CD4-positive, alpha-beta T cell treated with Interferon gamma for 1 hour (primary cell): ENCODE measurements at regions not wholly inside any gene's neighbourhood (a gene's known extent, or its start where the extent isn't known, plus 50 kb on each side); places are given as distances from the start of the nearest gene placed in this dataset.
"Not testable (repeated sequence)": the region's sequence is repeated elsewhere in the genome, so short reads cannot be mapped to it uniquely, and the experiment has no call there.

ENCODE experiments used
- DNase-seq: peaks from one replicate; pipeline ENCODE4 v3.0.0-alpha.2; 2020

DNA sequence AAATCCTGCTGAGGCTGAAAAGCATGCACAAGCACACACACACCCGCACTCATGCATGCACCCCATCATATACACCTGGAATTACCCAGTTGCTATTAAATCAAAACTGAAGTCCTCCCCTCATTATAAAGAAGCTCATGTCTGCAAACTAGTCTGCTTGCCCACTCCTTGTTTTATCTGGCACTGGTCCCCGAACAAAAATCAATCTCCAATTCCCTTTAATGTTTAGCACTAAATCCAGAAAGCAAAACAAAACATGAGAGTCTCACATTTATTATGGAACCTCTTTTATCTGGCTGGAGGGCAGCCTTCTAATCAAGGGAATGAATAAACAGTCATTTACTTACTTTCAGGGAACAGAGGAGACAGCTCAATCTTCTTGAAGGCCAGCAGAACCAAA, 1093.4 kb upstream of the FLRT2 start:
- DNase-seq = no peak

DNA sequence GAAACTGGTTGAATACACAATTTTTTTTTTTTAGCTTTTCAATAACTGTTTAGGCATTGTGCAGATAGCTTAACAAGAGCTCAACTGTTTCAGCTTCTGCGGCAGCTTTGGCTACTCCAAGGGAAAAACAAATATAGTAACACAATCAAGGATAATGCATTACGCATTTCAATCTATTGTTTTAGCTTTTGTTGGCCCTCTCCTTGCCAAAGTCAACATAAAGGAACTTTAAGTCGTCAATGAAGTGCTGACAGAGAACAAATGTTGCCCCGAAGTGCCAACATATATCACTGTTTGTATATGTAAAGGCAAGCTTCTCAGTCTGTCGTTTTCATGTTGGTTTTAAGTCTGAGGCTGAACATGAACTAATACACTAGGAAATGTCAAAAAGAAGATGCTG, 1087.4 kb upstream of the FLRT2 start:
- no peak for DNase-seq

GRCh38 chr14:84445486-84445885, 1084.5 kb upstream of the FLRT2 start:
- no peak for DNase-seq

- DNase-seq = no peak
Observed at GRCh38 chr14:84446250-84446649, 1083.7 kb upstream of the FLRT2 start.

GRCh38 chr14:84453307-84453950, 1076.5 kb upstream of the FLRT2 start:
- DNase-seq = no peak

DNA sequence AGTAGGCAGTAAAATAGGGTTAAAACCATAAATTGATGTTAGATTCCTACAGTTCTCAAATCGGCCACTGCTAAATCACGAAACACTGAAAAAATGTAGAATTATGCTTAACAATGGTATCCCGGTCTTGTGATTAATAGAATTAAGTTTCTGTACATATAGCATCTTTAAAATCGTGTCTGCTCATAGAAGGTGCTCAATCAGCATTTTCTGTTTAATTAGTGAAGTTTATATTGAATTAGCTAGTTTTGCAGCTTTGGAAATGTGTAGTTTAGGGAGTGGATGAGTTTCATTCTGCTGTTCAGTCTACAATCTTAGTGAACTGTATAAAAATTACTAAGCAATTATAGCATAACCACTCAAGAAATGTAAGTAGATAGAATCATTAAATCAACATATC, 1075.8 kb upstream of the FLRT2 start:
- DNase-seq = no peak

- DNase-seq = no peak
Observed at GRCh38 chr14:84456946-84457345, 1073.0 kb upstream of the FLRT2 start.

DNA sequence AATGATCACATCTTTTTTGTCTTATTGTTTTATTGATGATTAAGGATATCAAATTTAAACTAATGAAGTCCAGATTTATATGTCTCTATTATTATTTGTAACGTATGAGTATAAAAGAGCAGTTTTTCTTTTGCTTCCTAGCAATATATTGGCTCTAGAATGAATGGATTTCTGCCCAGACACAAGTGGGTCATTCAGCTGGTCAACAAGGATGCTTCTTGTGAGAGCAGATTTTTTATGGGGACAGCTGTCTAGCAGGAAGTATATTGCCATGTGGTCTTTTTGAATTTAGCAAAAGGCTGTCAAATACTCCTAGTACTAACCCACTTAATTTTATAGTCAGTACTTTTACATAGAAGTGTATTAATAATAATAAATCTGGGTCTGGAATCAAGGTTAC, 1071.1 kb upstream of the FLRT2 start:
- no peak for DNase-seq

DNA sequence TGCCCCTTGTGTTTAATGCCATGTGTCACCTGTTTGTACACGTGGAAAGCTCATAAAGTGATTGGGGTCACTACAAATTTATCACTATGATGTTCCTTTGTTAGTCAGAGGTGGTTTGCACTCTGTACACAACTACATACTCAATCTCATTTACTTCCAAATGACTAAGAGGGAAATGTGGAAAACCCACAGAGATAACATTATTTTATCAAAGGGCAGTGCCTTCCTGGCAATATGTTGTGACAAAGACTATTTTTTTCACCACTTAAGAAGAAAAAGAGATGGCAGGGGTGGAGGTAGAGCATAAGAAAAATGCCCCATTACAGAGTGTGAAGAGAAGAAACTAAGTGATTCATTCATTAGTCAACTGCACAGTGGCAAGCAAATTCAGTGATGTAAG, 1064.1 kb upstream of the FLRT2 start:
- no peak for DNase-seq

GRCh38 chr14:84468153-84468552, 1061.8 kb upstream of the FLRT2 start:
- DNase-seq = no peak

GRCh38 chr14:84477996-84478395, 1051.9 kb upstream of the FLRT2 start:
- DNase-seq = no peak

GRCh38 chr14:84482256-84483071, 1047.5 kb upstream of the FLRT2 start:
- no peak for DNase-seq

- no peak for DNase-seq
Observed at GRCh38 chr14:84483072-84483420, 1046.9 kb upstream of the FLRT2 start.

DNA sequence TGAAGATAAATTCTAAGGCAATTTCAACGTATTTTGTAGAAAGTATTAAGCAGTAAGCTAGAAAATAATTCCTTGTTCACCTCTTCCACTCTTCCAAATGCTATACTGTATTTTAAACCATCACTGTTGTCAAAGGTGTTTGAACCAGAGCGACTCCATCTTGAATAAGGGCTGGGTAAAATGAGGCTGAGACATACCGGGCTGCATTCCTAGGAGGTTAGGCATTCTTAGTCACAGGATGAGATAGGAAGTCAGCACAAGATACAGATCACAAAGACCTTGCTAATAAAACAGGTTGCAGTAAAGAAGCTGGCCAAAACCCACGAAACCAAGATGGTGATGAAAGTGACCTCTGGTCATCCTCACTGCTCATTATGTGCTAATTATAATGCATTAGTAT, 1045.7 kb upstream of the FLRT2 start:
- DNase-seq = not testable (repeated sequence)

GRCh38 chr14:84485036-84485435, 1044.9 kb upstream of the FLRT2 start:
- DNase-seq = no peak

DNA sequence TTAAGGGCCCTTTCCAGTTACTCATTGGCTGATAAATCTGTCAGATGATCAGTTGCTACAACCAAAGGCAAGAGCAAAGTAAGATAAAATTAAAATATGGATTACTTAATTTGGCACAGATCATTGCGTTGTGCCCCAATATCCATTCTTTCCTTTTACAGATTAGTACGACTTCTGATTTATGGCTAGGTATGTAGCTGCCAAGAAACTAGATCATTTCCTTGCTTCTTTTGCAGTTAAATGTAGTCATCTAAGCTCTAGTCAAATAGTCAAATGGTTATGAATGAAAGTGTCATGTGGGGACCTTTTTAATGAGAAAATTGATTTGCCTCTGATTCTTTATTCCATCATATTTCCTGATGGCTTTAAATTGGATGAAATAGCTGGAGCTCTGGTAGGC, 1039.9 kb upstream of the FLRT2 start:
- no peak for DNase-seq

GRCh38 chr14:84492685-84493084, 1037.3 kb upstream of the FLRT2 start:
- DNase-seq = no peak

DNA sequence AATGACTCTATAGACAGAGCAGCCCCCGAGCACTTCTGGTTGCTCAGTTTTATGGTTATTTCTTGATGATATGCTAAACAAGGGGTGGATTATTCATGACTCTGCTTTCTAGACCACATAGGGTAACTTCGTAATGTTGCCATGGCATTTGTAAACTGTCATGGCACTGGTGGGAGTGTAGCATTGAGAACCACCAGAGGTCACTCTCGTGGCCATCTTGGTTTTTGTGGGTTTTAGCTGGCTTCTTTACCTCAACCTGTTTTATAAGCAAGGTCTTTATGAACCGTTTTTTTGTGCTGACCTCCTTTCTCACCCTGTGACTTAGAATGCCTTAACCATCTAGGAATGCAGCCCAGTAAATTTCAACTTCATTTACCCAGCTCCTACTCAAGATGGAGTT, 1036.2 kb upstream of the FLRT2 start:
- no peak for DNase-seq

DNA sequence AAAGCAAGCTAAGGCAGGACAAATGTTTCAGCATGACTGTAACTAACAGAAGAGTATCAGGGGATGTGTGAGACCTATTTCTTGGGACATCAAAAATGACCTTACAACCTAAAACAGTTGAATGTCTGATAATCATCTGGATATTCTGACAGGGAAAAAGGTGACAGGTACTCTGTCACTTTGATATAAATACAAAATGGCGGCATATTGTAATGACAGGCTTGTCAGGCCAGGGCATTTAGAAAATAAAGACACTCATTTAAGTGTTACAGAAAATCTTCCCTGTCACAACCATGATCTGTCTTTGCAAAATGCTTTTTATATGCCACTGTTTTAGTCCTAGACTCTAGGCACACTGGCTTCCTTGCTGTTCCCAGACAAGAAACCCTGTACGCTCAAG, 1033.3 kb upstream of the FLRT2 start:
- DNase-seq = no peak

DNA sequence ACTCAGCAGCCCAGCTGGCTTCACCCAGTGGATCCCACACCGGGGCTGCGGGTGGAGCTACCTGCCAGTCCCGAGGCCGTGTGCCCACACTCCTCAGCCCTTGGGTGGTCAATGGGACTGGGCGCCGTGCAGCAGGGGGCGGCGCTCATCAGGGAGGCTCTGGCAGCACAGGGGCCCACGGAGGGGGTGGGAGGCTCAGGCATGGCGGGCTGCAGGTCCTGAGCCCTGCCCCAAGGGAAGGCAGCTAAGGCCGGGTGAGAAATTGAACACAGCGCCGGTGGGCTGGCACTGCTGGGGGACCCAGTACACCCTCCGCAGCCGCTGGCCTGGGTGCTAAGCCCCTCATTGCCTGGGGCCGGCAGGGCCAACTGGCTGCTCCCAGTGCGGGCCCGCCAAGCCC, 1017.1 kb upstream of the FLRT2 start:
- DNase-seq = not testable (repeated sequence)

- DNase-seq = no peak
Observed at GRCh38 chr14:84519836-84520235, 1010.1 kb upstream of the FLRT2 start.

DNA sequence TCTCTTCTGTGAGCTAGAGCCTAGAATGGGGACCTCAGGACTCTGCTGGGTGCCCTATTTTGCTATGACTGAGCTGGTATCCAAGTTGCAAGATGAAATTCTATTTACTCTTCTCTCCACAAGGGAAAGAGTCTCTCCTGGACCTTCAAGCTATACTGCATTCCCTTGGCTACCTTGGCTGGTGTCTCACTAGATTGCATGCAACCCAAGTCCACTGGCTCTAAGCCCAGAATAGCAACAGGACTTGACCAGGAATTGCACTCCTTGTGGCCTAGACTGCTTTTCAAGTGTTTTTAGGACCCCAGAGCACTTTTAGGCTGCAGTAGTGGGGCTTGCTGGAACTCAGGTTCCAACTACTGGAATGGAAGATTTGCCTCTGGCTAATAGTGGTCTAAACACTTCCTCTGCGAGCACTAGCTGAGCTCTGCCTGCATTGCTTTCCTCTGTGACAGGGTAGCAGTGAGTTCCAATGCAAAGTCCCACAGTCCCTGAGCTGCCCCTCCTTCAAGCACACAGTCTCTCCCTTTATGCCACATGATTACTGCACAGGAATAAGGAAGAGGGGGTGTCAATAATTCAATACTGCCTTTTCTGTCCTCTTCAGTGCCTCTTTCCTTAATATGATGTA, 1009.1 kb upstream of the FLRT2 start:
- DNase-seq = no peak

DNA sequence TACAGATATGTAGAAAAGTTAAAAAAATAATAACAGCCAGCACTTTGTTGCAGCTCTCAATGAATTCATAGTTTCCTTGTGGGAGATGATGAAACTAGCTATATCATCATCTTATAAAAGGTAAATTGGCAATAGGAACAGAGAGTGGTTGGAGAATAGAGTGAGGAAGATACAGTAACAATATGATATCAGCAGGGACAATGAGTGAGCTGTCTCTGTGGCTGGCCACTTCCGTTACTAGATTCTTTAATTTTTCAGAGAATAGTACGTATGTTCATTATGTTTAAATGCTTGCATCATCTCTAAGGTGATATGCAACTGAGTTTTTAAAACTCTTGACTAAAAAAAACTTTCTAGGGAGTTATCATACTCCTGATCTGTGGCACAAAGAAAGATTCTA, 1006.2 kb upstream of the FLRT2 start:
- no peak for DNase-seq

DNA sequence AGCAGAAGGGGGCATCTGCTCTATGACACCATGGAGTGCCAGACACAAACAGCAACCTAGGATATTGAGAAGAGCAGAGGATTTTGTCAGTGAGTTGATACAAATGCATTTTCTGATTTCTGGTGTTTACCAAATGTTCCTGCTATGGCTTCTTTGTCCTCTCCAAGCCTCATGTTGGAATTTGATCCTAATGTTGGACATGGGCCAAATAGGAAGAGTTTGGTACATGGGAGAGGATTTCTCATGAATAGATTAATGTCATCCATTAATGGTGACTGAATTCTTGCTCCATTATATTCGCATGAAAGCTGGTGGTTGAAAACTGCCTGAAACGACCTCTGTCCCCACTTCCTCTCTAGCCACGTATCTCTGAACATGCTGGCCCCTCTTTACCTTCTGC, 1002.2 kb upstream of the FLRT2 start:
- no peak for DNase-seq
